HepG2 (cell line): ENCODE measurements at regions not wholly inside any gene's neighbourhood (a gene's known extent, or its start where the extent isn't known, plus 50 kb on each side); places are given as distances from the start of the nearest gene placed in this dataset.

Experiments used
- ATAC-seq: fragments of 200-7000 bp; cut with Tn5 transposase; 3 replicates; pipeline ENCODE4 v1.9.1; 2020; ENCODE audit warnings: mild to moderate bottlenecking, moderate library complexity
- BruUV-seq: library from RNA; stranded (reverse); fragments of 400-500 nt; replicated peaks from 2 replicates; lab custom pipeline; 2021; lab: Mats Ljungman, UMichigan
- CTCF ChIA-PET: fragments of 300-600 bp; formaldehyde crosslinking; extraction: SDS; loops from one replicate; lab custom pipeline; 2021; ENCODE audit warnings: low total read pairs, inconsistent platforms, low intra/inter-chr PET ratio; lab: Yijun Ruan, JAX
- POLR2A ChIA-PET: fragments of 350-600 bp; sonication (Branson Sonifier 250); formaldehyde crosslinking; loops from one replicate; lab custom pipeline; 2020; ENCODE audit warnings: antibody characterized with exemption, inconsistent platforms; lab: Yijun Ruan, JAX
- DNase-seq: peaks from one replicate; pipeline ENCODE4 v3.0.0-alpha.2; 2015; ENCODE audit warnings: low spot score
- FAIRE-seq: peaks from 3 replicates; lab custom pipeline; 2011; peaks lifted over from hg19 to GRCh38; lab: Jason Lieb, UNC
- H2AFZ ChIP-seq: one replicate; pipeline ENCODE4 v1.6.1; 2011; ENCODE audit warnings: low read length, inconsistent platforms
- H3K27ac ChIP-seq: fragments of 300-600 bp; 3 replicates; pipeline ENCODE4 v1.8.0; 2011; ENCODE audit warnings: mixed run types, mild to moderate bottlenecking, mixed read lengths, low read length, inconsistent platforms; ENCODE audit not compliant: insufficient read depth; ENCODE audit errors: extremely low read length
- H3K27me3 ChIP-seq, 2 experiments: fragments of 200-600 bp in 1 of 2; 2 replicates in 1 of 2; 3 replicates in 1 of 2; pipeline versions ENCODE4 v1.6.0 to v1.8.0; 2011; ENCODE audit warnings: low read length in 2 of 2, mild to moderate bottlenecking in 2 of 2, moderate library complexity in 2 of 2, inconsistent platforms in 1 of 2; ENCODE audit not compliant: insufficient read depth in 2 of 2, control insufficient read depth in 1 of 2
- H3K36me3 ChIP-seq, 2 experiments: fragments of 200-600 bp in 1 of 2; replicated peaks in 1 of 2; 2 replicates in 1 of 2; 3 replicates in 1 of 2; pipeline versions ENCODE4 v1.5.1 to v1.8.0; 2011; ENCODE audit warnings: low read length in 2 of 2, inconsistent platforms in 1 of 2; ENCODE audit not compliant: insufficient read depth in 2 of 2, control insufficient read depth in 1 of 2
- H3K4me1 ChIP-seq: 2 replicates; pipeline ENCODE4 v1.5.1; 2012; ENCODE audit warnings: low read length, inconsistent platforms; ENCODE audit not compliant: insufficient read depth
- H3K4me2 ChIP-seq: 2 replicates; pipeline ENCODE4 v1.6.0; 2011; ENCODE audit warnings: low read depth, low read length, inconsistent platforms
- H3K4me3 ChIP-seq, 3 experiments: fragments of 200-600 bp in 1 of 3; sonication (generic), shearing (Covaris generic) in 1 of 3; replicated peaks in 1 of 3; 2 replicates each; pipeline ENCODE4 v1.5.1; 2011 to 2016; ENCODE audit warnings: low read length in 3 of 3, inconsistent platforms in 2 of 3, low read depth in 2 of 3, mild to moderate bottlenecking in 2 of 3, control low read depth in 1 of 3, mixed read lengths in 1 of 3; ENCODE audit not compliant: insufficient read depth in 1 of 3
- H3K79me2 ChIP-seq: one replicate; pipeline ENCODE4 v1.6.1; 2011; ENCODE audit warnings: low read length, inconsistent platforms; ENCODE audit not compliant: insufficient read depth
- H3K9ac ChIP-seq: 2 replicates; pipeline ENCODE4 v1.6.0; 2011; ENCODE audit warnings: mild to moderate bottlenecking, low read depth, low read length, inconsistent platforms; ENCODE audit not compliant: insufficient read depth
- H3K9me3 ChIP-seq: 2 replicates; pipeline ENCODE4 v1.5.1; 2012; ENCODE audit warnings: mild to moderate bottlenecking, low read length
- H4K20me1 ChIP-seq: 2 replicates; pipeline ENCODE4 v1.6.0; 2011; ENCODE audit warnings: inconsistent platforms, mild to moderate bottlenecking, low read length, moderate library complexity; ENCODE audit not compliant: insufficient read depth
- SKI ChIP-seq: fragments of 450-650 bp; IDR thresholded peaks from one replicate; pipeline ENCODE4 v1.6.1; 2018; ENCODE audit warnings: mild to moderate bottlenecking; ENCODE audit not compliant: partially characterized antibody
- ZNF235 ChIP-seq: sonication (generic); formaldehyde crosslinking; IDR thresholded peaks from 2 replicates; pipeline ENCODE4 v1.8.1; 2023; ENCODE audit warnings: mild to moderate bottlenecking, missing genetic modification reagents, borderline replicate concordance
- ZNF550 ChIP-seq: sonication (generic); formaldehyde crosslinking; IDR thresholded peaks from 2 replicates; pipeline ENCODE4 v1.4.0; 2020; ENCODE audit warnings: mild to moderate bottlenecking, missing genetic modification reagents, borderline replicate concordance
- ZNF598 ChIP-seq: sonication (generic); formaldehyde crosslinking; IDR thresholded peaks from 2 replicates; pipeline ENCODE4 v1.5.1; 2020; ENCODE audit warnings: mild to moderate bottlenecking, missing genetic modification reagents, borderline replicate concordance
- ZNF652 ChIP-seq: IDR thresholded peaks from 2 replicates; pipeline ENCODE4 v1.6.1; 2016; ENCODE audit warnings: low read depth, borderline replicate concordance
- ZNF709 ChIP-seq: sonication (generic); formaldehyde crosslinking; IDR thresholded peaks from 2 replicates; pipeline ENCODE4 v1.5.0; 2020; ENCODE audit warnings: mild to moderate bottlenecking, missing genetic modification reagents
- ZNF749 ChIP-seq: sonication (generic); formaldehyde crosslinking; IDR thresholded peaks from 2 replicates; pipeline ENCODE4 v1.8.0; 2022; ENCODE audit warnings: mild to moderate bottlenecking, missing genetic modification reagents, moderate library complexity, borderline replicate concordance
- WGBS: methylation state at CpG from one replicate; pipeline ENCODE4 v1.1.6; 2017; ENCODE audit warnings: low lambda C conversion rate; 5-methylcytosine and 5-hydroxymethylcytosine counted together
- in situ Hi-C: cut with HindIII; loops from 2 replicates; pipeline ENCODE4 v1.10.0; 2017; ENCODE audit warnings: low pct_unique_long_range_greater_than_20kb; ENCODE audit not compliant: extremely low pct_ligation_motif_present
- intact Hi-C: fragments of 100-400 bp; cut with micrococcal nuclease; formaldehyde crosslinking; loops from one replicate; pipeline ENCODE4 v1.10.0; 2022; ENCODE audit not compliant: unreplicated experiment

- WGBS = 32% methylated on average over 5 of the region's 5 CpGs
- intact Hi-C loops (loop anchor here (5.0 to 10.0 kb wide), 3 partner anchors 221 to 1039 kb away; partner anchors contain the start of gene CITED2), in situ Hi-C loops (loop anchor here (10.0 kb wide), 1 partner anchor 561 kb away; no protein-coding TSS in a partner anchor)
- Histone ChIP-seq H3K4me3 (no peak overlapping the region), H3K27ac (no peak overlapping the region), H3K4me2 (no peak overlapping the region), H3K27me3 (no peaks in the 10 kb centered on the region), H4K20me1 (no peaks in the 10 kb centered on the region), H3K79me2 (no peaks in the 10 kb centered on the region), H2AFZ (no peak overlapping the region), H3K9ac (no peak overlapping the region), H3K36me3 (no peaks in the 10 kb centered on the region), H3K4me1 (no peaks in the 10 kb centered on the region), H3K9me3 (no peaks in the 10 kb centered on the region)
- CTCF ChIA-PET = no interaction called here
- BruUV-seq = no TSS peak
- FAIRE-seq (no peak), DNase-seq (no peak), ATAC-seq (no peak)
- TF ChIP-seq SKI (no peak), ZNF749 (CRISPR knock-in tag) (no peak), ZNF598 (no peak), ZNF652 (no peak), ZNF550 (CRISPR knock-in tag) (no peak), ZNF235 (CRISPR knock-in tag) (no peak)
- POLR2A ChIA-PET = no interaction called here
Observed at GRCh38 chr6:139883776-139884175, 509.3 kb upstream of the CITED2 start.

- Histone ChIP-seq H3K36me3 (no peaks in the 10 kb centered on the region), H3K4me1 (no peaks in the 10 kb centered on the region), H3K27ac (no peak overlapping the region), H3K9me3 (no peaks in the 10 kb centered on the region), H2AFZ (no peak overlapping the region), H3K4me3 (no peak overlapping the region), H3K27me3 (no peaks in the 10 kb centered on the region), H3K79me2 (no peaks in the 10 kb centered on the region), H3K9ac (no peak overlapping the region), H4K20me1 (no peaks in the 10 kb centered on the region), H3K4me2 (no peak overlapping the region)
- WGBS = 3% methylated on average over 3 of the region's 3 CpGs
- intact Hi-C loops = loop anchor here (5.0 to 10.0 kb wide), 3 partner anchors 222 to 1039 kb away; partner anchors contain the start of gene CITED2
- CTCF ChIA-PET = no interaction called here
- FAIRE-seq (no peak), DNase-seq (peak; percentile 7), ATAC-seq (no peak; the same call in 2 of the 3 replicates)
- BruUV-seq = no TSS peak
- POLR2A ChIA-PET = no interaction called here
- in situ Hi-C loops = loop anchor here (10.0 kb wide), 1 partner anchor 562 kb away; no protein-coding TSS in a partner anchor
- no peak for TF ChIP-seq ZNF709 (CRISPR knock-in tag)
Observed at GRCh38 chr6:139882977-139883728, 508.7 kb upstream of the CITED2 start.
